ENCODE measurements at regions not wholly inside any gene's neighbourhood (a gene's known extent, or its start where the extent isn't known, plus 50 kb on each side); places are given as distances from the start of the nearest gene placed in this dataset.
"Not testable (repeated sequence)": the region's sequence is repeated elsewhere in the genome, so short reads cannot be mapped to it uniquely, and the experiment has no call there.

DNA sequence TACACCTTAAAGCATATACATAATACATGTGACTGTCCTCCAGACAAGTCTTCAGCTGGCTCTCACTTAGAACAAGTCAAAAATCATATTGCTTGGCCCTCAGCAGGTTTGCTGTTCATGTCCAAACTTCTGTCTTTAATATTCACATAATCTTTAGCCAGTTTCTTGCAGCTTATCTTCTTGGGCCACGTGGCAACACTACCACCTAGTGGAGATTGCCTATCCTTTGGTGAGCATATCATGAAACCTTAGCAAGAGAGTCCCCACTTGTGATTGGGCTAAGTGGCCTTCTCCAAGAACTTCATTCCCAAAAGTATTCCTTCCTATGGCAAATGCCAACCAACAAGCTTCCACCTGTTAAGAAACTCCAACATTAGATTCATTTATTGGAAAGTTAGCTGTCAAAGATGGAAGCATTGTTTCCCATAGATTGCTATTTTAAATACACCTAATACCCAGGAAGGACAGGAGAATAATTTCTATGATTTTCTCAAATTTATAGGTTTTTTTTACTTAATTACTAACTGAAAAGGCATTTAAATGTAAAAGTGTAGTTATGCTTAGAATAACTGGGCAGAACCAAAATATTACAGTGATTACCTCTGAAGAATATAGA lies 231.9 kb upstream of the INTU start:
- peak; percentile 55 for DNase-seq

DNA sequence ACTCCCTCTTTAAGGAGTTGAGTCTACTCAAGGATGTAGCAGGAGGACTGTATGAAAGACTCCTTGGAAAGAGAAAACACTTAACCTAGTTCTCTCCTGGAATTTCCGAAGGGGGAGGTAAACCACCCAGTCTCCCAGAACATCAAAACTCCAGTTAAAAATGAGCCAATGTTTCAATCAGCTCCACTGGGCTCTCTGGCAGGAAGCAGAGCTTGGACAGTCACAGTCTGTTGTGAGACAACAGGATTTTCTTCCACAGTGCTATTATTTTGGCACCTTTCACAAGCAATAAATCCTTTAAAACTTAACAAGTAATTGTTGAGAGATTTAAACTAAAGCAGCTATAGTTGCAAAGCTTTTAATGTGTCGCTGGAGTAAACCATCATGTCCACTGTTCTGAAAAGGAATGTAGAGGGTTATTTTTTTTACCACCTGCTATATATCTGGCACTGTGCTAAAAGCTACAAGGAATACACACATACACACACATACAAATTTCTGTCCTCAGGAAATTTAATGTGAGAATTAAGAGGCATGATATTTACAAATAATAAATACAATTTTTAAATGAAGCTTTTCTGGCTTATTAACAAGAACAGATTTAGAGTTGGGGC lies 229.2 kb upstream of the INTU start:
- peak; percentile 46 for DNase-seq

DNA sequence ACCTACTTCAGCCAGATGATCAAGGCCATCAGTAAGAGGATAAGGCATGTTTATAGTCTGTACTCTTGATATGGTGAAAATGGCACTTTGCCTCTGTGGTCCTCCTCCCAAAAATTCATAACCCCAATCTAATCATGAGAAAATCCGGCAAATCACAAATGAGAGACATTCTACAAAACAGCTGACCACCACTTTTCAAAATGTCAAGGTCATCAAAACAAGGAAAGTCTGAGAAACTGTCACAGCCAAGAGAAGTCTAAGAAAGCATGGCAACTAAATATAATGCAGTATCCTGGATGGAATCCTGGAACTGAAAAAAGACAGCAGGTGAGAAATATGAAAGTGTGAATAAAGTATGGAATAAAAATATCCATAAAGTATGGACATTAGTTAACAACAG lies 226.6 kb upstream of the INTU start:
- DNase-seq, result no peak

DNA sequence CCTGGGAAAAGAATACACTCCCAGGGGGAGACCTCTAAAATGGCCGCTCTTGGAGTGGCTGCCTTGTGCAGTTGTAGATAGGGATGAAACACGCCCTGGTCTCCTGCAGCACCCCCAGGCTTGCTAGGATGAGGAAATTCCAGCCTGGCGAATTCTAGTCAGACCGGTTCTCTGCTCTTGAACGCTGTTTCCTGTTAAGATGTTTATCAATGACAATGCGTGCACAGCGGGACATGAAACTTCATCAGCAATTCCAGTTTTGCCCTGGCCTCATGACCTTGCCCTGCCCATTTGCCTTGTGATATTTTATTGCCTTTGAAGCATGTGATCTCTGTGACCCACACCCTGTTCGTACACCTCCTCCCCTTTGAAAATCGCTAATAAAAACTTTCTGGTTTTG lies 225.2 kb upstream of the INTU start:
- DNase-seq, result not testable (repeated sequence)

DNA sequence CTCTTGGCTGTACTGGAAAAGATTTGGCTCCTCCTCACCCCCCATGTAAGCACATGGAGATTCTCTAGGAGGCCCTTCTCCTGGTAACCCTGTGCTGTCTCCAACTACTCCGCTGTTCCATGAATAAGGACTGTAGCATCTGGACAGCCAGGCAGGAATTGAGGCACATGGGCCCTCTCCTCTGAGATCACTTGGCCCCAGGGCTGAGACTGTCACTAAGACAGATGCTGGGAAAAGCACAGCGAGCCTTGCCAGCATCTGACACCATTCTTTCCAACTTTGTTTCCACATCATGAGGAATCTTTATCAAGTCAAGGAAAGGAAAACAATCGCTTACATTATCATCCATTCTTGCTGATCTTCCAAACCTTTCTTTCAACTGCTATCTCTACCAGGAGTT lies 222.6 kb upstream of the INTU start:
- DNase-seq, result no peak

DNA sequence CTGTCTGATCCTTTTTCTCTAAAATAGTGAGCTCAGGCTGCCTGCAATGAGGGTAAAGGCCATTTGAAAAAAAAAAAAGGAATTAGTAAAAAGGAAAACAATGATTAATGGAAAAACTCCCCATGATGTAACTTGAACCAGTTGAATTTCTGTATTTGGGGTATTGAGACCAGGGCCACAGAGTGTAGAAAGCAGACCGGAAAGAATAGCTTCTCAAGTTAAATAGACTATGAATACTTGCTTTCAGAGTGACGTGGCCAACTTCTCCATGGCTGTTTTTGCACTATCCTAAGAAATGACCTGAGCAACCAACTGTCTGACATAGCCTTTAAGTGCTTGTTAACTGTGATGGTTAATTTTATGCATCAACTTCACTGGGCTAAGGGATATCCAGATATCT lies 222.1 kb upstream of the INTU start:
- no peak for DNase-seq

DNA sequence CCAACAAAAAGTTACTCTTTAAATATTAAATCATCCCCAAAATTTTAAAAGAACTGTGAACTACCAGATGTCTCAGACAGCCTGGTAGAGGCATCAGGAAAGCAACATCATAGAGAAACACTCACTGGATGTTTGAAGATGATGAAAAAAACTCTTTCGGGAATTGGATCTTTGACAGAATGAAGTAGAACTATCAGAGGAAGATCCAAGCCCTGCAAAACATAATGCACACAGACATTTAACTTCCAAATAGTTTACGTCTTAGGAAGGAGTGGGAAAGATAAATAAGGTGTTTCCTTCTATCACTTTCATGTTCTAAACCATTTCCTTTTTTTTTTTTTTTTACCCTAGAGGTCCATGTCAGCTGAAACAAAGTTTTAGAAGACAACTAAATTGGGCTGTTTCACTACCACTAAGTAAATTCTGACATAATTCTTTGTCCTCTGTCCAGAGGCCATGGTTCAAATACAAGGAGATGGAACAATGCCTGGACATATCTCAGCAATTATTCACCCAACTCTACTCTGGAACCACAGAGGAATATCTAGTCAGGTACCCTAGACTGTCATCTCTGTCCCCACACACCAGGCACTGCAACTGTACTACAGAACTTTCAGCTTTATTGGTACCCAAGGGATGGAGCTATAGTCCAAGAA lies 217.7 kb upstream of the INTU start:
- DNase-seq, result no peak

DNA sequence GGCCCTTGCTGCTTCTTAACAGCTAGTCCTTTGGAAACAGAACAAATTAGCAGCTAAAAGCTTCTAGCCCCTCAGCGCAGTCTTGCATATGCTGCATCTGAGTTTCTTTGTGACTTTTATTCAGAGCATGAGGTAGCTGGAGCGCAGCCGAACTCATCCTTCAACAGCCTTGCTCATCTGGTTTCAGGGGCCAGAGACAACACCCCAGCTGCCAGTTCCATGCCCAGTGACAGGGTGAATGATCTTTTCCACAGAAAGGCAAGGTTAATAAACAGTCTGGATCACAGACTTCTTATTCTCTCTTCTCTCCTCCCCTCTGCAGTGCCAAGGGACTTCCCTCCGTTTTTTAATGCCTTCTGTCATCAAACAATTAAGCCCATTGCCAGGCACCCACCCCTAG lies 216.6 kb upstream of the INTU start:
- no peak for DNase-seq

DNA sequence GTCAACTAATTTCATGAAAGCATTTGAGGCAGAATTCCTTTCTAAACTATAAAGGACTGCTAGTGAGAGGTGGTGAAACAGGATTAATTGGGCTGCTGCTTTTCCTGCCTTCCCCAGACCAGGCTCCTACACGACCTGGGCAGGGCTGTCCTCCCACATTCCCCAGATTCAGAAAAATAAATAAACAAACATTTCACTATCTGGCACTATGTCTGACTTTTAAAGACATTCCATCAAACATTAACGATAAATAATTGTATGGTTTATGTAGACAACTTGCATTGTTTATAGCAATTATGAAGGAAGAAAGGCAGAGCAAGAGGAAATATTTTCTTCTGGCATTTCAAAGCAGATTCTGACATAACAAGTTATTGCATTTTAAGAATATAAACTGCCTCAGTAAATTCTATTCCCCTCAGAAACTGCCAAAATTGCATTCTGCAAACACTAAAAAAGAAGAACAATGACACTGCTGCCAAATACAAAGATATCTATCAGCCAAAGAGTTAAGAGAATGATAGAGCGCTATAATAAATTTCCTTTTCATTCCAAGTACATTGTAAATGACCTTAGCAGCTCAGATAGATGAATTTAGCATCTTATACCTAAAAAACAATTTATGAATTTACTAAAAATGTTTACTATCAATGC lies 214.7 kb upstream of the INTU start:
- no peak for DNase-seq

DNA sequence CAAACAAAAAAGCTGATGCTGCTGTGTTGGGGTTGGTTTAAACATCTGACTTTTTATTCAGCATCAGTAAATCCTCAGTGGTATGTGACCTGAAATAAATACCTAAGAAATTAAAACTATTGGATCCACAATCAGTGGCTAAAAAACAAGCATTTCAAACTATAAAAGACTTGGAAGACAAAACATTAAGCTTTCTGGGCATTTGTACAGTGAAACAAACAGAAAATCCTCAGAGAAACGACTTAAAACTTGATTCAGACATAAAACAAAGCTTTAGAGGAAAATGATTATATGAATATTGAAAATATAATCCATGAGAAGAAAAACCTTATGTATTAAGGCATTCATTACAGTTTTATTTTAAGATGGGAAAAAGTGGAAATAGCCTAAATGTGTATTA lies 213.3 kb upstream of the INTU start:
- no peak for DNase-seq

DNA sequence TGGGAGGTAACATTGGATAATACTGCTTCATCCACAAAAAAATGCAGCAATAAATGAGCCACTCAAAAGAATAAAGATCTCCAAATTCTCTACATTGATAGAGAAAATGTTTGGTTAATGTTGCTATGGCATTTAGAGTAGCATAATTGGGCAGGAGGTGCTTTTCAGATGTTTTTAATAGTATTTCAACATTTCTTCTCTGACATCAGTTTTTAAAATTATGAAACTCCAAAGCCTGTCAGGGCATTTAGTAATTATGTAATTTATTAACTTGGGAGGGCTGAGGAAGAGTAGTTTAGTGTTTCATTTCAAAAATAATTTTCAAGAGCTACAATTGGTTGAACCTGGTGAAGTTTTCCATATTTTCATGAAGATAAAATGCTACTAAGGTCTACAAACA lies 211.3 kb upstream of the INTU start:
- DNase-seq, result no peak

DNA sequence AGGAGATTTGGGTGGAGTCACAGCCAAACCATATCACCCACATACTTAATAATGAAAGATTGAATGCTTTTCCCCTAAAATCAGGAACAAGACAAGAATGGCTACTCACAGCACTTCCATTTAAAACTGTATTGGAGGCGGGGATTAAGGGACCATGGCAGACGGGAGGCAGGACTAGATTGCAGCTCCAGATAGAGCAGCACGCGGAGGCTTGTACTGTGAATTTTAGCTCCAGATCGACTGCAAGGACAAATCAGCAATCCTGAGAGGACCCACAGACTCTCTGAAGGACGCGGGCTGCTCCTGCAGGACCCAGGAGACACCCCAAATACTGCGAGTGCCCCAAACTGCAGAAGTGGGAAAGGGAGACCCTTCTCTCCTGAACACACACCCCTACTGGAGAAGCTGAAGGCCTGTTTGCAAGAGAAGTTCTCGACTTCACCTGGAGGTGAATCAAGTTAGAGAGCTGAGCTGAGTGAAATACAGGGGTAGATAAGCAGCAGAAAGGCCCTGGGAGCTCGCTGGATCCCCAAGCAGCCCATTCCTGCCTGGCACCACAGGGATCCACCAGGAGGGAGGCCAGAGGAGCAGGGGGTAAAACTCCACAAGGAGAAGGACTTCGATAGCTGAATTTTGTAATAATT lies 207.4 kb upstream of the INTU start:
- no peak for DNase-seq

DNA sequence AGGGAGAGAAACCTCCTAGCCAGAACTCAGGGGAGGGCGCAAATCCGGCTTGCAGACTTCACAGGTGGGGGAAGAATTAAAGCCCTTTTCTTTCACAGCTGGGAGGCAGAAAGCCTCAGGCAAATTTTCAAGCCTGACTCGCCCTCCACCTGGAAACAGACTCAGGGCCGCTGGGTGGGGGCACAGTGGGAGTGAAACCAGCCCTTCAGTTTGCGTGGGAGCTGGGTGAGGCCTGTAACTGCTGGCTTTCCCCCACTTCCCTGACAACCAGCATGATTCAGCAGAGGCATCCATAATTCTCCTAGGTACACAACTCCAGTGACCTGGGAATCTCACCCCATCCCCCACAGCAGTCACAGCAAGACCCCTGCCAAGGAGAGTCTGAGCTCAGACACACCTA lies 206.9 kb upstream of the INTU start:
- no peak for DNase-seq

DNA sequence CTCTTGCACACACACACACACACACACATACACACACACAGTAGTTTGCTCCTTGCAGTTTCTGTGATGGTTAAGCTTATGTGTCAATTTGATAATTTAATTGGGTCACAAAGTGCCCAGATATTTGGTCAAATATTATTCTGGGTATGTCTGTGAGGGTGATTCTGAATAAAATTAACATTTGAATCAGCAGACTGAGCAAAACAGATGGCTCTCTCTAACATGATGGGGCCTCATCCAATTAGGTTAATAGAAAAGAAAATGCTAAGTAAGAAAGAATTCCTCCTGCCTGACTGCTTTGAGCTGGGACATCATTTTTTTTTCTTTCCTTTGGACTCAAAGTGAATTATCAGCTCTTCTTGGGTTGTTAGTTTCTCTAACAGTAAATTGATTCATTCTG lies 191.2 kb upstream of the INTU start:
- no peak for DNase-seq

DNA sequence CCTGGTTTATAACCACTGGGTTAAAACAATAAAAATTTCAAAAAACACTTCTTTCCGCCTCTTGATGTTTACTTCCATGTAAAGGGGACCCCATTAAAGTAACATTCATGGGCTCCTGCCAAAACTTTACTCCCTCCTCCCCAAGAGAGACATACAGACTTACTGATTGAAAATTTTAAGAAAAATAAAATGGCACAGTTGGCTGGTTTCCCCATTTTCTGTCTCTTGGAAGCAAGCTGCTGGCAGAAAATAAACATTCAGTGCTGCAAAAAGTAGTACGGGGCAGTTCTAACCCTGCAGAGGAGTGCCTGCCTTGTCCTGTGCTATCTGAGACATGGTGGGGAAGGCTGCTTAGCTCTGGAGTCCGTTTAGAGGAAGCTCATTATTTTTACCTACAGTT lies 187.3 kb upstream of the INTU start:
- no peak for DNase-seq

DNA sequence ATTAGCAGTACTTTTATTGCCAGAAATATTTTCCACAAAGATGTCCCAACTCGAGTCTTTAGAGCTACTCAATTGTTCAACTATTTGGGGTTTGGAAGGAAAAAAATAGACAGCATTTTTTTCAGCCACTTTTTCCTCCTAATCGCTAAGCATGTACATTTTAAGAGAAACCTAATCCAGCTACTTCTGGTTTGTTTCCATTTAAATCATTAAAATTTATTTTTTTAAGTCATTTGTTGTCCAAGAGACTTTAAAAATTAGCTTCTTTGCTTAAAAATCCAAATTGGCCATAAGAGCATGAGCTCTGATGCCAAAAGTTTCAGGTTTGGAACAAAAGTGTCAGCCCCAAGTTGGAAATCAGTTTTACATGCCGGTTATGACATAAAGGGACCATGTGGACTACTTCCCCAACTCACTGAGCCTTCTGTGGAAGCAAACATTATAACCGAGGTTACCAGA lies 186.3 kb upstream of the INTU start:
- DNase-seq, result peak; percentile 39

DNA sequence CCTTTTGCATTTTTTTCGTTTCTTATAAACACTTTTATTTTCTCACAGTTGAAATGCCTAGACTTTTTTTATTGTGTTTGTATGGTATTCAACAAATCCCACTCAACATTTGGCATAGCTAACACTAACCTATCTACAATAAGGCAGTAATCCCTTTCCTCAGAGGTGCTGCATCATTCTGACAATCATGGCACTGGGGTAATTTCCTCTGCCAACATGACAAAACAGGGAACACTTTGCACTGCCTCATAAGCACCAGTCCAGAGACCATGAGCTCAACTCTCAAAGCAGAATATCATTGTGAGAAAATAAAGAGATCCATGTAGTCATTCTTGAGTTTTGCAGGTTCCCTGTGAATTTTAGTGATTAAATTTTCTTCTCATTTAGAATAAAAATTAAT lies 183.8 kb upstream of the INTU start:
- no peak for DNase-seq

DNA sequence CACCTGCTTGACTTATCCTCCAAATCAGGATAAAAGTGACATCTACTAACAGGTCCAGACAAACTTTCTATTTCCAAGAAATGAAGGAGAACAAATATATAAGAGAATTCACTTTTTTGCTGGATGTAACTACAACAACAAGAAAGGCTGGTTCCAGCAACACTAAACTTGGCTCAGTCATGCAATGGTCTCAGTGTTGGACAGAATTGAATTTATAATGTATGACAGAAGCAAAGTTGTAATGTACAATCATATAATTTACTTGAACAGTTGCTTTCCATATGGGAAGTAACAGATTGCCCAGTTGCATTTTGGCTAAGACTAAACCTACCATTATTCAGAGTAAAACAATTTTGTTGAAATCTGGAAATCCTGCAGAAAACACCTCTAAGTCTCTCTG lies 183.3 kb upstream of the INTU start:
- DNase-seq, result no peak

DNA sequence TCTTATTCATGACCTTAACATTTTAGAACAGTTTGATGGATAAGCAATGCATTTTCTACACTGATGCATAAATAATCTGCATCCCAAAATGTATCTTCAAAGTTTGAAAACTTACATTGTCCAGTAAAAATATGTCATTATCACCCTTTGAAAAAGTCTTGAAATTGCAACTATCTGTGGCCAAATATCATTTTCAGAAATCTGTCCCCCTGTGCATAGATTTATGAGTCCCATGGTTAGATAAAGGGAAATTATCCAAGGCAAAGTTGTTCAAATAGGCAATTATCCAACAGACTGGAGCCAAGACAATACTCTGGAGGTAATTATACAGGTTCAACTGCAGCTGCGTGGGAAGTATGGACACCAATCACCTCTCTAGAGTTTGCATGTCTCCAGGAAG lies 182.5 kb upstream of the INTU start:
- no peak for DNase-seq

DNA sequence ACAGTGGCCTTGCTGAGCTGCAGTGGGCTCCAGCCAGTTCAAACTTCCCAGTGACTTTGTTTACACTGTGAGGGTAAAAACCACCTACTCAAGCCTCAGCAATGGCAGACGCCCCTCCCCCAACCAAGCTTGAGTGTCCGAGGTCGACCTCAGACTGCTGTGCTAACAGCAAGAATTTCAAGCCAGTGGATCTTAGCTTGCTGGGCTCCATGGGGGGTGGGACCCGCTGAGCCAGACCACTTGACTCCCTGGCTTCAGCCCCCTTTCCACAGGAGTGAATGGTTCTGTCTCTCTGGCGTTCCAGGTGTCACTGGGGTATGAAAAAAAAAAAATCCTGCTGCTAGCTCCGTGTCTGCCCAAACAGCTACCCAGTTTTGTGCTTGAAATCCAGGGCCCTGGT lies 168.9 kb upstream of the INTU start:
- no peak for DNase-seq

DNA sequence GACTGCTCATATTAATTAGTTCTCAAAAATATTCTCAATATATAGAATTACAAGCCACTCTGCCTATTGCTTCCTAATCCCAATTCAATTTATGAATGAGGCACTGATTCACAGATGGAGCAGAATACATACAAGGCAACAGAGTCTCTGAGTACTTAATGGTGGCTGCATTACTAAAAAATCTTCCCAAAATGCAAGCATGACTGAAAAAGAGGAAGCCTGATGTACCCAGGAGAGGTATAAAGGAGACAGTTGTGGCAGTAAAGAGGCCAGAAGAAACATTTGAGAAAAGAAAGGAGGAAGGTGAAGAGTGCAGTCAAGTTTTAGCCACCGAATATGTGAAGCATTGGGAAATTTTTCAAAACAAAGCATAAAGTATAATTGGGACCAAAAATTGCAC lies 163.2 kb upstream of the INTU start:
- DNase-seq, result no peak

DNA sequence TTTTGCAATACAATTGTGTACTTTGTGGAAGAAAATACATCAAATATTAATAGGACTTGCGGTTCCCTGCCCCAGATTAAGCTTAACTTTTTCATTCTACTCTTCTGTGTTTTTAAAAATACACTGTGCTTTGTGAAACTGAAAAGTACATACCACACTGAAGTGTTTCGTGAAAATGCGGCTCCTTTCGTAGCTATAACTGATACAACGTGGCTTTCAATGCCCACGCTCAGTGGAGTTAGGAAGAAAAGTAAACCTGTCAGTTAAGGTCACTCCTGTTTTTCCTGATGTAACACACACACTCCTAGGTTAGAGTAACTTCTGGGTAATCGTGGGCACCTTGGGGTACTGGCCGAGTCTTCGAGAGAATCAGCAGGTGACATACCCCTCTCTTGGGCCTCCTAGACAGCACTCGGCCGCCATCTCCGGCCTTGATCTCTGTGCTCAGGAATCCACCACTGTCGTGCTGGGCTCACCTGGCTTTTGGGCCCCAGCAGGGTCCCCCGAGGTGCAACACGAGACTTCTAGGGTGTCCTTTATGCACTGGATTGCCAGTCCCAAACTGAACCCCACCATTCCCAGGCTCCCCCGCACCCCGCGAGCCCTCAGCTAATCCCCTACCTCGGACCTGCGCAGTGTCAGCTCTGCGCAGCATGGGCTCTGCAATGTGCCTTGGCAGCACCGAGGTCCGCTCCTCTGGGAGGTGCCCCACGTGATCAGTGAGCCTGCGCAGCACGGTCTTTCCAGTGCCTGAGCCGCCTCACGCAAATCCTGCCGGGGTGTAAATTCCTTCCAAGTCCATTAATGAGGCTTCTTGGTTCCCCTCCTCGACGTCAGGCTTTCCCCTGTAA lies 162.6 kb upstream of the INTU start:
- no peak for DNase-seq
